ENCODE measurements at regions not wholly inside any gene's neighbourhood (a gene's known extent, or its start where the extent isn't known, plus 50 kb on each side); places are given as distances from the start of the nearest gene placed in this dataset.

DNA sequence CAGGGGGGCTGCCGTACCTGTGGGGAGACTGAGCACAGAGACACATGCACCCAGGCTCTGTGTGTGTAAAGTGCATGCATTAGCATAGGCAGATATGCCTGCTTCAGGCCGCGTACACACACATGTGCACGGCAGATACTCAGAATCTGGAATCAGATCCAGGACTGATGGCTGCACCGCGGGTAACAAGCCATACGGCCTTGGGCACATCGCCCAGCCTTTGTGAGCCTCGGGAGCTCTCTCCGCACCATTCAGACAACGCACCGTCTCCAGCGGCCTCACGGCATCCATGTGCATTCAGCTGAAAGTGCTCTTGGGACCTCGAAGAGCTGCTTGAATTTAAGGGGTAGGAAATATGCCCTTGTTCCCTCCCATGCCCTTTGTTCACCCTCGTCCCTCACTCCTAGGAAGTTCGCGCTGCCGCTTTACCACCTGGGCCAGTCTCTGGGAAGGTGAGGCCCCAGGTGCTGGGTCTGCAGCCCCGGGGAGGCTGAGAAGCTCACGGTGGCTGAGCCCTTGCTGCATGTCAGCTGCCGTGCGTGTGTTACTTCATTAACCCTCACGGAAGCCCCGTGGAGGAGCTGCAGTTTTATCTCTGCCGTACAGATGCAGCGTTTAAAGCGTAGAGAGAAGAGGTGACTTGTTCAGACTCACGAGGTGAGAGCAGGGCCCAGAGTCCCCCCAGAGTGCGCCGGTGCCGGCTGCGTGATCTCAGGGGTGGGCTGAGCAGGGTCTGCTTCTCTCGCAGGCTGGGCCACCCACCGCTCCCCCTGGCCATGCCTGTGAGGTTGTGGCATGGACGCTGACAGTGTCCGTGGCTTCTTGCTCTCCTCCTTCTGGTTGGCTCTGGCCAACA is 377.7 kb upstream of the MYT1L start:
- no peak overlapping the region for H2BK20ac ChIP-seq (ENCODE audit: low read depth, low read length)
- no peak for ATAC-seq (ENCODE audit: low read depth)
- H4K5ac ChIP-seq (ENCODE audit: low read depth, low read length), result no peak overlapping the region
- TF ChIP-seq MXI1 (IDR thresholded peaks at IDR 0.05; ENCODE audit: borderline replicate concordance, low read depth, low read length) (no peak), RAD21 (IDR thresholded peaks at IDR 0.05; ENCODE audit: low read length) (no peak), CHD1 (IDR thresholded peaks at IDR 0.05; ENCODE audit: low read depth, low read length) (no peak), MAZ (IDR thresholded peaks at IDR 0.05; ENCODE audit: borderline replicate concordance, low read depth, low read length) (no peak), MAFK (IDR thresholded peaks at IDR 0.05; ENCODE audit: low read depth, low read length) (no peak), RFX5 (IDR thresholded peaks at IDR 0.05; ENCODE audit: low read depth, low read length) (no peak), POLR2A (IDR thresholded peaks at IDR 0.05; ENCODE audit: low read depth, low read length) (no peak), RCOR1 (IDR thresholded peaks at IDR 0.05; ENCODE audit: insufficient replicate concordance, low read length) (no peak), SMC3 (IDR thresholded peaks at IDR 0.05; ENCODE audit: low read depth, low read length) (no peak)
- TF ChIP-seq, protein P1, sequence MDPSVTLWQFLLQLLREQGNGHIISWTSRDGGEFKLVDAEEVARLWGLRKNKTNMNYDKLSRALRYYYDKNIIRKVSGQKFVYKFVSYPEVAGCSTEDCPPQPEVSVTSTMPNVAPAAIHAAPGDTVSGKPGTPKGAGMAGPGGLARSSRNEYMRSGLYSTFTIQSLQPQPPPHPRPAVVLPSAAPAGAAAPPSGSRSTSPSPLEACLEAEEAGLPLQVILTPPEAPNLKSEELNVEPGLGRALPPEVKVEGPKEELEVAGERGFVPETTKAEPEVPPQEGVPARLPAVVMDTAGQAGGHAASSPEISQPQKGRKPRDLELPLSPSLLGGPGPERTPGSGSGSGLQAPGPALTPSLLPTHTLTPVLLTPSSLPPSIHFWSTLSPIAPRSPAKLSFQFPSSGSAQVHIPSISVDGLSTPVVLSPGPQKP (IDR thresholded peaks at IDR 0.05; ENCODE audit: borderline replicate concordance, low read depth, low read length), result no peak
- TF ChIP-seq, protein P2, sequence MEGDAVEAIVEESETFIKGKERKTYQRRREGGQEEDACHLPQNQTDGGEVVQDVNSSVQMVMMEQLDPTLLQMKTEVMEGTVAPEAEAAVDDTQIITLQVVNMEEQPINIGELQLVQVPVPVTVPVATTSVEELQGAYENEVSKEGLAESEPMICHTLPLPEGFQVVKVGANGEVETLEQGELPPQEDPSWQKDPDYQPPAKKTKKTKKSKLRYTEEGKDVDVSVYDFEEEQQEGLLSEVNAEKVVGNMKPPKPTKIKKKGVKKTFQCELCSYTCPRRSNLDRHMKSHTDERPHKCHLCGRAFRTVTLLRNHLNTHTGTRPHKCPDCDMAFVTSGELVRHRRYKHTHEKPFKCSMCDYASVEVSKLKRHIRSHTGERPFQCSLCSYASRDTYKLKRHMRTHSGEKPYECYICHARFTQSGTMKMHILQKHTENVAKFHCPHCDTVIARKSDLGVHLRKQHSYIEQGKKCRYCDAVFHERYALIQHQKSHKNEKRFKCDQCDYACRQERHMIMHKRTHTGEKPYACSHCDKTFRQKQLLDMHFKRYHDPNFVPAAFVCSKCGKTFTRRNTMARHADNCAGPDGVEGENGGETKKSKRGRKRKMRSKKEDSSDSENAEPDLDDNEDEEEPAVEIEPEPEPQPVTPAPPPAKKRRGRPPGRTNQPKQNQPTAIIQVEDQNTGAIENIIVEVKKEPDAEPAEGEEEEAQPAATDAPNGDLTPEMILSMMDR (conservative IDR thresholded peaks at IDR 0.05; ENCODE audit: low read depth, low read length), result no peak
- CTCF ChIA-PET, result no interaction called here
- dilution Hi-C loops (cut with HindIII; ENCODE audit: low sequenced_read_pairs, unreplicated experiment), result no loop called here
- H2BK5ac ChIP-seq (ENCODE audit: low read depth, low read length, poor library complexity, severe bottlenecking), result no peak overlapping the region
- in situ Hi-C loops (cut with MboI; ENCODE audit: low sequenced_read_pairs), result no loop called here
- WGBS, 2 experiments (ENCODE audit: extremely low coverage in 2 of 2, insufficient read length in 1 of 2), result 57% methylated on average over 21 of the region's 37 CpGs; no CpG with 5 or more reads in 1 of the 2 experiments
- no peak overlapping the region for H3K56ac ChIP-seq (ENCODE audit: extremely low read depth, insufficient read depth, low read length)
- H3K36me3 ChIP-seq (ENCODE audit: control insufficient read depth, insufficient read depth, low read length), result no peaks in the 10 kb centered on the region
- H3K23ac ChIP-seq (ENCODE audit: low read depth, low read length), result no peak overlapping the region
- no peaks in the 10 kb centered on the region for H3K27me3 ChIP-seq (ENCODE audit: control insufficient read depth, insufficient read depth, low read length)
- H4K8ac ChIP-seq (ENCODE audit: low read depth in 2 of 2, low read length in 2 of 2), result no peak overlapping the region
- DNase-seq, result no peak
- no peak overlapping the region for H3K4me3 ChIP-seq (ENCODE audit: insufficient read depth, low read depth, low read length)
- no peaks in the 10 kb centered on the region for H3K79me1 ChIP-seq (ENCODE audit: low read depth in 1 of 2, low read length in 2 of 2)
- no peak overlapping the region for H3K27ac ChIP-seq (ENCODE audit: insufficient read depth, low read length)
- no peak overlapping the region for H3K18ac ChIP-seq (ENCODE audit: low read depth, low read length)
- H3K14ac ChIP-seq (replicated peaks; ENCODE audit: low read depth, low read length), result no peak overlapping the region
- BruUV-seq (replicated peaks), result no TSS peak
- no peaks in the 10 kb centered on the region for H4K20me1 ChIP-seq (ENCODE audit: insufficient read depth, low read length)
- H3K9me1 ChIP-seq (ENCODE audit: insufficient read depth, low read length), result no peaks in the 10 kb centered on the region
- H2BK15ac ChIP-seq (ENCODE audit: low read depth, low read length), result no peak overlapping the region
- intact Hi-C loops (cut with micrococcal nuclease), result no loop called here
- no peak overlapping the region for H2AK5ac ChIP-seq (ENCODE audit: low read depth, low read length)
- H3K9ac ChIP-seq (ENCODE audit: low read depth, low read length), result no peak overlapping the region
- H3K4me2 ChIP-seq (ENCODE audit: low read depth, low read length), result no peak overlapping the region
- no peaks in the 10 kb centered on the region for H3K4me1 ChIP-seq (ENCODE audit: control insufficient read depth, insufficient read depth, low read length)
- no peak overlapping the region for H2AFZ ChIP-seq (replicated peaks; ENCODE audit: low read length, poor library complexity)
- POLR2A ChIA-PET (ENCODE audit: unreplicated experiment), result no interaction called here
- H2AK9ac ChIP-seq (replicated peaks; ENCODE audit: low read depth, low read length, poor library complexity), result no peak overlapping the region
- H3K4ac ChIP-seq (ENCODE audit: low read depth, low read length), result no peak overlapping the region
- H3K9me3 ChIP-seq (ENCODE audit: control insufficient read depth, insufficient read depth, low read length), result peaks cover 59% of the 10 kb centered on the region
- no peak overlapping the region for H4K91ac ChIP-seq (ENCODE audit: insufficient read depth, low read depth, low read length)
- H2BK120ac ChIP-seq (ENCODE audit: low read depth, low read length), result no peak overlapping the region
